ENCODE measurements at regions not wholly inside any gene's neighbourhood (a gene's known extent, or its start where the extent isn't known, plus 50 kb on each side); places are given as distances from the start of the nearest gene placed in this dataset.

GRCh38 chr11:44469412-44469811 is 96.1 kb upstream of the CD82 start:
- DNase-seq (ENCODE audit: low read depth, low spot score) (no peak), FAIRE-seq (no peak), ATAC-seq (no peak)
- POLR2A ChIA-PET: no interaction called here
- peaks cover 6% of the 10 kb centered on the region; the same call in 2 of the 3 replicates for H3K9me3 ChIP-seq (replicated peaks; ENCODE audit: control insufficient read depth, insufficient read depth, low read length)
- in situ Hi-C loops (cut with MboI): no loop called here
- H2AFZ ChIP-seq (ENCODE audit: control insufficient read depth, low read depth, low read length): no peak overlapping the region
- H3K9ac ChIP-seq (ENCODE audit: control insufficient read depth, insufficient read depth, low read length): no peak overlapping the region
- peaks cover 0 to 2% of the 10 kb centered on the region in 2 experiments; a peak in 2 of 4 replicates for H3K27me3 ChIP-seq (replicated peaks in 1 of 2; ENCODE audit: control insufficient read depth in 2 of 2, insufficient read depth in 2 of 2, low read length in 1 of 2)
- no peaks in the 10 kb centered on the region for H4K20me1 ChIP-seq (ENCODE audit: control insufficient read depth, insufficient read depth)
- H3K4me1 ChIP-seq (ENCODE audit: control insufficient read depth, insufficient read depth, low read length): no peaks in the 10 kb centered on the region
- no peaks in the 10 kb centered on the region for H3K36me3 ChIP-seq (ENCODE audit: control insufficient read depth in 2 of 2, insufficient read depth in 2 of 2, low read length in 1 of 2)
- WGBS (ENCODE audit: insufficient coverage, insufficient replicate concordance, low lambda C conversion rate, missing lambda C conversion rate): 24% methylated on average over 6 of the region's 6 CpGs
- RAD21 ChIA-PET (ENCODE audit: unreplicated experiment): no interaction called here
- SMC1A ChIA-PET (ENCODE audit: uncharacterized antibody, unreplicated experiment): no interaction called here
- no peak overlapping the region for H3K27ac ChIP-seq (ENCODE audit: control insufficient read depth, insufficient read depth)
- H3K79me2 ChIP-seq (ENCODE audit: control insufficient read depth, insufficient read depth, low read length): no peaks in the 10 kb centered on the region
- CTCF ChIA-PET: no interaction called here
- H3K4me3 ChIP-seq: no peak overlapping the region
- no peak overlapping the region for H3K4me2 ChIP-seq (ENCODE audit: control insufficient read depth, insufficient read depth)
- no TSS peak for BruUV-seq (replicated peaks)
- intact Hi-C loops (cut with micrococcal nuclease; ENCODE audit: unreplicated experiment): no loop called here
- no peak for TF ChIP-seq ZNF622 (IDR thresholded peaks at IDR 0.05)
- TF ChIP-seq RELA (IDR thresholded peaks at IDR 0.05; ENCODE audit: borderline replicate concordance, partially characterized antibody): no peak
- no peak for TF ChIP-seq SMC3 (IDR thresholded peaks at IDR 0.05; ENCODE audit: borderline replicate concordance, low read length)
- TF ChIP-seq SMARCA5 (IDR thresholded peaks at IDR 0.05): no peak
- no peak for TF ChIP-seq ZNF207 (IDR thresholded peaks at IDR 0.05; ENCODE audit: borderline replicate concordance)
- TF ChIP-seq BMI1 (IDR thresholded peaks at IDR 0.05; ENCODE audit: borderline replicate concordance): no peak
- no peak for TF ChIP-seq BACH1 (IDR thresholded peaks at IDR 0.05; ENCODE audit: borderline replicate concordance)
- no peak for TF ChIP-seq GABPA (IDR thresholded peaks at IDR 0.05; ENCODE audit: low read depth)
- no peak for TF ChIP-seq SUZ12 (IDR thresholded peaks at IDR 0.05; ENCODE audit: unreplicated experiment)
- TF ChIP-seq ZBED1 (IDR thresholded peaks at IDR 0.05; ENCODE audit: borderline replicate concordance): no peak

- Histone ChIP-seq H3K27me3 (replicated peaks in 1 of 2; ENCODE audit: control insufficient read depth in 2 of 2, insufficient read depth in 2 of 2, low read length in 1 of 2) (peaks cover 2 to 5% of the 10 kb centered on the region in 2 experiments; a peak in 2 of 4 replicates), H2AFZ (ENCODE audit: control insufficient read depth, low read depth, low read length) (no peak overlapping the region), H3K4me3 (no peak overlapping the region), H3K4me1 (ENCODE audit: control insufficient read depth, insufficient read depth, low read length) (no peaks in the 10 kb centered on the region), H3K9me3 (replicated peaks; ENCODE audit: control insufficient read depth, insufficient read depth, low read length) (no peaks in the 10 kb centered on the region), H3K9ac (ENCODE audit: control insufficient read depth, insufficient read depth, low read length) (no peak overlapping the region), H3K79me2 (ENCODE audit: control insufficient read depth, insufficient read depth, low read length) (no peaks in the 10 kb centered on the region), H3K27ac (ENCODE audit: control insufficient read depth, insufficient read depth) (no peak overlapping the region), H3K36me3 (ENCODE audit: control insufficient read depth in 2 of 2, insufficient read depth in 2 of 2, low read length in 1 of 2) (no peaks in the 10 kb centered on the region), H3K4me2 (ENCODE audit: control insufficient read depth, insufficient read depth) (no peak overlapping the region), H4K20me1 (ENCODE audit: control insufficient read depth, insufficient read depth) (no peaks in the 10 kb centered on the region)
- DNase-seq (ENCODE audit: low read depth, low spot score) (no peak), FAIRE-seq (no peak), ATAC-seq (no peak)
- intact Hi-C loops (cut with micrococcal nuclease; ENCODE audit: unreplicated experiment): no loop called here
- TF ChIP-seq MAX (IDR thresholded peaks at IDR 0.05; ENCODE audit: low read depth, low read length) (no peak), POLR2AphosphoS2 (IDR thresholded peaks at IDR 0.05; ENCODE audit: low read depth, low read length) (no peak), POLR2A (IDR thresholded peaks at IDR 0.05; ENCODE audit: low read depth, low read length) (no peak), HDAC6 (IDR thresholded peaks at IDR 0.05; ENCODE audit: unreplicated experiment) (no peak), SPI1 (IDR thresholded peaks at IDR 0.05; ENCODE audit: borderline replicate concordance, insufficient read depth, low read depth, low read length) (no peak), BRCA1 (IDR thresholded peaks at IDR 0.05; ENCODE audit: low read depth, low read length) (no peak), RBBP5 (conservative IDR thresholded peaks at IDR 0.05) (no peak), SIX5 (IDR thresholded peaks at IDR 0.05; ENCODE audit: low read depth, low read length, severe bottlenecking) (no peak), SIN3A (IDR thresholded peaks at IDR 0.05; ENCODE audit: low read depth, low read length) (no peak)
- 33% methylated on average over 7 of the region's 7 CpGs for WGBS (ENCODE audit: insufficient coverage, insufficient replicate concordance, low lambda C conversion rate, missing lambda C conversion rate)
- in situ Hi-C loops (cut with MboI): no loop called here
- SMC1A ChIA-PET (ENCODE audit: uncharacterized antibody, unreplicated experiment): no interaction called here
- no TSS peak for BruUV-seq (replicated peaks)
- CTCF ChIA-PET: no interaction called here
- RAD21 ChIA-PET (ENCODE audit: unreplicated experiment): no interaction called here
- POLR2A ChIA-PET: no interaction called here
These were observed 94.6 kb upstream of the CD82 start for GRCh38 chr11:44470854-44471253.

All from GM12878 (cell line).